ENCODE measurements at regions not wholly inside any gene's neighbourhood (a gene's known extent, or its start where the extent isn't known, plus 50 kb on each side); places are given as distances from the start of the nearest gene placed in this dataset.

DNA sequence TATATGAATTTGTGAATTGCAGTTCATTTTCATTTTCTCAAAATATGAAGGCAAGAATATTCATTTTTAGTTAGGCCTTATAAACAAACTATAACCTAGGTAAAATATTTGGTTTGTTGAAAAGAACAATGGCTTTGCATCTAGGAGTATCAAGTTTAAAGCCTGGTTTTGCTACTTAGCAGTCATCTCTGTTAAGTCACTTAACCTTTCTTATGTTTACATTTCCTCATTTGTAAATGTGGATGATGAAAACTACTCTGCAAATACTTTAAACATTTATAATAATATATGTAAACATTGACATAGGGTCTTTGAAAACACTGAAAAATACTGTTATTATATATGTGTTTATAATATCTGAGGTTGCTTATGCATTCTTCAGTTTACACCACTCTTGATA is 135.5 kb downstream of the CENPW start:
- no peak overlapping the region for H3K27ac Mint-ChIP-seq
- H3K36me3 Mint-ChIP-seq = no peaks in the 10 kb centered on the region
- H3K27me3 Mint-ChIP-seq = no peaks in the 10 kb centered on the region
- no peaks in the 10 kb centered on the region for H3K9me3 Mint-ChIP-seq
- CTCF ChIA-PET = no interaction called here
- H3K4me3 Mint-ChIP-seq = no peak overlapping the region
- intact Hi-C loops (cut with micrococcal nuclease) = no loop called here
- POLR2A ChIA-PET = no interaction called here
- no peak for DNase-seq
- no peaks in the 10 kb centered on the region for H3K4me1 Mint-ChIP-seq (ENCODE audit: low read depth)

DNA sequence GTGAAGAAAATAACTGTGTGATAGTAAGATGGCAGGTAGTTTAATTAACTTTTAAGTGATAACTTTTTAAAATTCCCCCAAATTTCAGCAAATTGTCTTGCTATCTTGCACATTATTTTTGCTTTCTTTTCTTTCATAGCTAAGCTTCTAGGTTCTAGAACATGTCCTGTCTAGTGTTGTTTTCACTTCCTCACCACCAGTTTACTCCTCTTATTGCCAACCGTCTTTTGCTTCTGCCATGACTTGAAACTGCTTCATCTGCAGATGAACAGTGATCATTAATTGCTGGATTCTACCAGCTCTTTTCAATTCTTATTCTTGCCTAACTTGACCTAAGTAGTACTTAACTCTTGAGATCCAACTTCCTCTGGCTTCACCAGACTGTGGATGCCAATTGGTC is 137.8 kb downstream of the CENPW start:
- CTCF ChIA-PET = no interaction called here
- POLR2A ChIA-PET = no interaction called here

DNA sequence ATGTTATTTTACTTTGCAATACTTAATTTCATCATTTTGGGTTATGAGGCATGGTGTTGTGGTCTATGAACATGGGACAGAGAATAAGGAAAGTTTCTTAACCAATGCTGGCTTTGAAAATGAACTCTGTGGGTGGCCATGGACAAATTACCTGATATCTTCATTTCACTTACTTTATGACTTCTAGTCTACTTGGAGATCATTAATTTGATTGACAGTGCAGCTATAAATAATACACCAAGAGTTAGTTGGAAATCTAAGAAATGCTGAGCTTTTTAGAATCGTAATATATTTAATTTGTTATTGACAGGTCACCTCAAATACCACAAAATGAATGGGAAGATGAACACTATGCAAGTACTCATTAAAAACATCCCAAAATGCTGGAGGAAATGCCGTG is 140.4 kb downstream of the CENPW start:
- no peak overlapping the region for H3K27ac Mint-ChIP-seq
- CTCF ChIA-PET = no interaction called here
- no peak overlapping the region for H3K4me3 Mint-ChIP-seq
- POLR2A ChIA-PET = no interaction called here
- intact Hi-C loops (cut with micrococcal nuclease) = no loop called here
- H3K4me1 Mint-ChIP-seq (ENCODE audit: low read depth) = no peaks in the 10 kb centered on the region
- no peaks in the 10 kb centered on the region for H3K27me3 Mint-ChIP-seq
- H3K36me3 Mint-ChIP-seq = no peaks in the 10 kb centered on the region
- H3K9me3 Mint-ChIP-seq = no peaks in the 10 kb centered on the region
- no peak for DNase-seq

More for the DNA sequence above, 137.8 kb downstream of the CENPW start:
- no peak overlapping the region for H3K27ac Mint-ChIP-seq
- H3K4me3 Mint-ChIP-seq = no peak overlapping the region
- no peaks in the 10 kb centered on the region for H3K9me3 Mint-ChIP-seq
- intact Hi-C loops (cut with micrococcal nuclease) = no loop called here
- H3K27me3 Mint-ChIP-seq = no peaks in the 10 kb centered on the region
- no peaks in the 10 kb centered on the region for H3K4me1 Mint-ChIP-seq (ENCODE audit: low read depth)
- H3K36me3 Mint-ChIP-seq = no peaks in the 10 kb centered on the region
- no peak for DNase-seq

DNA sequence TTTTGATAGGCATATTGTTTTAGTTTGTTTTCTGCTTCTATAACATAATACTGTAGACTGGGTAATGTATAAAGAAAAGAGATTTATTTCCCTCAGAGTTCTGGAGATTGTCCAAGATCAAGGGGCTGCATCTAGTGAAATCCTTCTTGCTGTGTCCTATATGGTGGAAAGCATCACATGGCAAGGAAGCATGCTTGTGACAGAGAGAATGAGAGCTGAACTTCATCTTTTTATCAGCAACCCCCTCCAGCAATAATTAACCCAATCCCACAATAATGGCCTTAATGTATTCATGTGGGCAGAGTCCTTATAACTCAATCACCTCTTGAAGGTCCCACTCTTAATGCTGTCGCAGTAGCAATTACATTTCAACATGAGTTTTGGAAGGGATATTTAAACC is 141.4 kb downstream of the CENPW start:
- Mint-ChIP-seq H3K36me3 (no peaks in the 10 kb centered on the region), H3K4me1 (ENCODE audit: low read depth) (no peaks in the 10 kb centered on the region), H3K4me3 (no peak overlapping the region), H3K27me3 (no peaks in the 10 kb centered on the region), H3K9me3 (no peaks in the 10 kb centered on the region), H3K27ac (no peak overlapping the region)
- ChIA-PET POLR2A (no interaction called here), CTCF (no interaction called here)
- intact Hi-C loops (cut with micrococcal nuclease) = no loop called here
- no peak for DNase-seq

DNA sequence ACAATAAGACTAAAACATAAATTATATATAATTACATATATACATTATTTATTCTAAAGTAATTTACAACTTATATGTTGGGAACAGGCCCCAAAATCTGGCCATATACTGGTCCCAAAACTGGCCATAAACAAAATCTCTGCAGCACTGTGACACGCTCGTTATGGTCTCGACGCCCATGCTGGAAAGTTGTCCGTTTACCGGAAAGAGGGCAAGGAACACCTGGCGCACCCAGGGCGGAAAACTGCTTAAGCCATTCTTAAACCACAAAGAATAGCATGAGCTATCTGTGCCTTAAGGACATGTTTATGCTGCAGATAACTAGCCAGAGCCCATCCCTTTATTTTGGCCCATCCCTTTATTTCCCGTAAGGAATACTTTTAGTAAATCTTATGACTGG is 164.9 kb downstream of the CENPW start:
- Mint-ChIP-seq H3K27ac (no peak overlapping the region), H3K4me3 (no peak overlapping the region), H3K9me3 (peaks cover 8% of the 10 kb centered on the region), H3K27me3 (no peaks in the 10 kb centered on the region), H3K36me3 (no peaks in the 10 kb centered on the region), H3K4me1 (ENCODE audit: low read depth) (no peaks in the 10 kb centered on the region)
- intact Hi-C loops (cut with micrococcal nuclease) = no loop called here
- CTCF ChIA-PET = no interaction called here
- no peak for DNase-seq
- POLR2A ChIA-PET = no interaction called here

DNA sequence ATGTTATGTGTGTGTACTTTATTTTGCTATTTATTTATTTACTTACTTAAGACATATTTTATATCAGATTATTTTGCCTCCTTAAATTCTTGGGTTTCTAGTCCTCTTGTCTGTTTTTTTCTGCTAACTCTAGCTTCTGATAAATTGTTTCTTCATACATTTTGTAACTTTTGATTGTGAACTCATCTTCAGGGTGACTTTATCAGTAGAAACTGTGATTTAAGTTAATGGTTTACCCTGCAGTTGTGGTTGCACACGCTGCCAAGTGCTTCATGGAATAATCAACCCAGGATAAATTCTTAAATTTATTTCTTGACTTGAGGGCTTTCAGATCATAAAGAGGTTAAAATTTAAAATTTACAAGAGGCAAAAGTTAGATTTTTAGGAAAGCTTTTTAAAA is 173.3 kb downstream of the CENPW start:
- DNase-seq = no peak
- CTCF ChIA-PET = no interaction called here
- intact Hi-C loops (cut with micrococcal nuclease) = no loop called here
- POLR2A ChIA-PET = no interaction called here
- H3K27me3 Mint-ChIP-seq = no peaks in the 10 kb centered on the region
- no peak overlapping the region for H3K27ac Mint-ChIP-seq
- H3K4me3 Mint-ChIP-seq = no peak overlapping the region
- H3K9me3 Mint-ChIP-seq = peaks cover 6% of the 10 kb centered on the region
- no peaks in the 10 kb centered on the region for H3K36me3 Mint-ChIP-seq
- no peaks in the 10 kb centered on the region for H3K4me1 Mint-ChIP-seq (ENCODE audit: low read depth)

DNA sequence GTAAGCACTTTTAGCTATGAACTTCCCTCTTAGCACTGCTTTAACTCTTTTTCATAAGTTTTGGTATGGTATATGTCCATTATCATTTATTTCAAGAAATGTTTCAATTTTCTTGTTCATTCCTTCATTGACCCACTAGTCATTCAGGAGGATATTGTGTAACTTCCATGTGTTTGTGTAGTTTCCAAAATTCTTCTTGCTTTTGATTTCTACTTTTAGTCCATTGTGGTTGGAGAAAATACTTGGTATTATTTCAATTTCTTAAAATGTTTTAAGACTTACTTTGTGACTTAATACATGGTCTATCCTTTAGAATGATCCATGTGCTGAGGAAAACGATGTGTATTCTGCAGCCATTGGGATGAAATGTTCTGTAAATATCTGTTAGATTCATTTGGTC is 176.5 kb downstream of the CENPW start:
- Mint-ChIP-seq H3K9me3 (peaks cover 4% of the 10 kb centered on the region), H3K4me3 (no peak overlapping the region), H3K4me1 (ENCODE audit: low read depth) (no peaks in the 10 kb centered on the region), H3K27me3 (no peaks in the 10 kb centered on the region), H3K36me3 (no peaks in the 10 kb centered on the region), H3K27ac (no peak overlapping the region)
- ChIA-PET POLR2A (no interaction called here), CTCF (no interaction called here)
- intact Hi-C loops (cut with micrococcal nuclease) = no loop called here
- DNase-seq = no peak

DNA sequence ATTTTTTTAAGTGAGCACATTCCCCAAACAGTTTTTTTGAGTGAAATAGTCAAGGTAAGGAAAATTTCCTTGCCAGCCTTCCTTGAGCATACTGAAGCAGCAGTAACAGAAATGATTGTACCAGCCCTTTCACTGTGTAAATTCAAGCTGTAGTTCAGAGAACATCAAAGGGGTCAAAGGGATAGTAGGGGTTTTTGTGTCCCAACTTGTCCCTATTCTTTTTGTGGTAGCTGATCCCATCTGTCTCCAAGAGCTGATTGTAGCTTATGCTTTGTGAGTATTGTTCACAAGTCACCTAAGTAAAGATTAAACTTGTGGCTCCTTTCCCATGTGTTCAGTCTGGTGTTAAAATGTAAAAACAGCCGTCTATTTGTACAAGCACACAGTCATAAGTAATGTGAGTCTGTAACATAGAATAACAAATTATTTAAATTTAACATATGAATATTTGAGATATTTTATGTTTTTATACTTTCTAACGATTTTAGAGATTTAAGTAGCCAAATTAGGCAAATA is 185.0 kb downstream of the CENPW start:
- Mint-ChIP-seq H3K4me3 (no peak overlapping the region), H3K27ac (no peak overlapping the region), H3K36me3 (no peaks in the 10 kb centered on the region), H3K4me1 (ENCODE audit: low read depth) (no peaks in the 10 kb centered on the region), H3K9me3 (peaks cover 4% of the 10 kb centered on the region), H3K27me3 (peaks cover 3% of the 10 kb centered on the region)
- DNase-seq = no peak
- ChIA-PET POLR2A (no interaction called here), CTCF (no interaction called here)
- intact Hi-C loops (cut with micrococcal nuclease) = no loop called here

DNA sequence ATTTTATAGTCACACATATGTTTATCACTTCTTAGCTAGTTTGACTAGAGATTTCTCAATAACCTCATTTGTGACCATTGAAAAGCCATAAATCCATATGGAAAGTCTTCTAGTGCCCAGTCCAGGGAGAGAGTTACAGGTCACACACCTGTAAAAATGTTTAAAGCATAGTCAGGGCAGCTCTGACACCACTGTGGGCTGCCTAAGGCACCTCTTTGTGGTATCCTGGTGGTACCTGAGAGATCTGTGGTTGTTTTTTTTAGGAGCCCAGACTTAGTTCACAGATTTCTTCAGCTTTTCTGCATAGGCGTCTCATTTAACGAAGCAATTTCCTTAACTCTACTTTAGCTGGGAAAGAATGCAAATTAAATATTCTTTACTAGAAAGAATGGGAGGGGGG is 186.6 kb downstream of the CENPW start:
- DNase-seq = no peak
- Mint-ChIP-seq H3K27ac (no peak overlapping the region), H3K4me1 (ENCODE audit: low read depth) (no peaks in the 10 kb centered on the region), H3K27me3 (peaks cover 3% of the 10 kb centered on the region), H3K9me3 (no peaks in the 10 kb centered on the region), H3K4me3 (no peak overlapping the region), H3K36me3 (no peaks in the 10 kb centered on the region)
- ChIA-PET CTCF (no interaction called here), POLR2A (no interaction called here)
- intact Hi-C loops (cut with micrococcal nuclease) = no loop called here

DNA sequence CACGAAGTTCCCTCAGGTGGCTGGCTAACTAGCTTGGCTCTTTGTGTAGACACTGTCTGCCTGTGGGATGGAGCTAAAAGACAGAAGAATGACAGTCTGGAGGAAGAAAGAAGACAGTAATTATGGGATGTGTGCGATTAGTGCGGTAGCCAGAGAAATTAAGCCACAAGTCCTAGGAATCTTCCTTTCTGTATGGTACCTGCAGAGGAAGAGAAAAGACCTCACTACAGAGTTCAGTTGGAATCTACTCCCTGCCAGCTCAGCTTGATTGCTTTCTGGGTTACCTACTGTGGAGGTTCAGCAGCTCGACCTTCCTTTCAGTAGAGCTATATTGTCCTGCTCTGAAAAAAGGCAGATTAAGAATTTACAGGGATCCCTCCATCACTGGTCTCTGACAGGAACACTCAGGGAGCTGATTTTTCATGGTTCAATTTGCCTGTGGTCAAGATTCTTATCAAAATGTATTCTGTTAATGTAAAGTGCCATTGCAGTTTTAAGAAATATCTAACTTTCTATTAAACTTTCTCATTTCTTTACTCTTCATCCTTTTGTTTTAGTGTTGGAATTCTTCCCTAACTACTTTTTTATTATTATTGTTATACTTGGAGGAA is 187.2 kb downstream of the CENPW start:
- Mint-ChIP-seq H3K36me3 (no peaks in the 10 kb centered on the region), H3K4me3 (no peak overlapping the region), H3K4me1 (ENCODE audit: low read depth) (no peaks in the 10 kb centered on the region), H3K27me3 (peaks cover 3% of the 10 kb centered on the region), H3K27ac (no peak overlapping the region), H3K9me3 (no peaks in the 10 kb centered on the region)
- POLR2A ChIA-PET = no interaction called here
- intact Hi-C loops (cut with micrococcal nuclease) = no loop called here
- CTCF ChIA-PET = no interaction called here
- DNase-seq = no peak

DNA sequence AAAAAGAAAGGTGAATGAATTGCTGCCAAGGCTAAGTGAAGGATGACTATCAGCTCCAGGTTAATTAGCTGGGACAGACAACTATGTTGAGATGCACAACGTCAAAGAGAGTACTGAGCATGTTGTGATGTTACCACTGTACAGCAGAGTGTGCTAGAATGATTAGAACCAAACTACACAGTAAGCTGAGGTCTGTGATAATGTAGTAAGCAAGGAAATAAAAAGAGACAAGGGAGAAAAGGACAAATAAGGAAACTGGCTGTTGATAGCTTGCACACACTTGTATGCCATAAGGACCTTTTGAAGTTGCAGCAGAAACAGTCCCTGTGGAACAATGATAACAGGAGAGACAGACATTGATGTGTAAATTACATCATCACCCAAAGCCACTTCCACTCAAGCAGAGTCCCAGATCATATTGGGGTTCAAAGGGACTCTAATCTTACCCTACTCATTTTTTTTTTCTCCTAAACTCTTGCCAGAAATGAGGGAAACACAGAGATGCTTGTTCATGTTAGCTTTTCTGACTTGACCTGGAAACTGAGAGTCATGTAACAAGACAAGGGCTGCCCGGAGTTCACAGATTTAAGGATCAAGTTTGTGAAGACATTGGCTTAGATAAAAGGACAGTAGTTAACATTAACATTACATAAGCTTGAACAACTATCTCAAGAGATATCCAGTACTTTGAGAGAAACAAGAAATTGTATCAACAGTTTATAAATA is 189.9 kb downstream of the CENPW start:
- Mint-ChIP-seq H3K27ac (no peak overlapping the region), H3K4me1 (ENCODE audit: low read depth) (no peaks in the 10 kb centered on the region), H3K27me3 (peaks cover 3% of the 10 kb centered on the region), H3K36me3 (no peaks in the 10 kb centered on the region), H3K4me3 (no peak overlapping the region), H3K9me3 (no peaks in the 10 kb centered on the region)
- ChIA-PET CTCF (no interaction called here), POLR2A (no interaction called here)
- DNase-seq = no peak
- intact Hi-C loops (cut with micrococcal nuclease) = no loop called here

DNA sequence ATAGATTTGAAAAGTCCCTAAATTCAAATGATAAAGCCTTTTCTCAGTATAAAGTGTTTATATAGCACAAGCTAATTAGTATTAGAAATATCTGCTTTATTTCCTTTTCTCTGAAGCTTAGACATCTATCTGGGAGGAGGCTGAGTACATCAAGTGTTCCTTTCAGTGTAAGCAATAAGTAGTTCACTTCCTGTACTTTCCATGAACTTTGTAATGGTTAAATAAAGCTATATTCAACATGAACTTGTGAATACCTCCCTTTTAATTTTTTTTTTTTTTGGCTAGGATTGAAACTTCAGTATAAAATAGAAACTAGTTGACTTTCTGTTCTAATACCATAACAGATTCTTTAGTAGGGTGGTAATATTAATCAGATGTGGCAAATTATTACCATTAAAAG is 190.9 kb downstream of the CENPW start:
- no peaks in the 10 kb centered on the region for H3K9me3 Mint-ChIP-seq
- no peak overlapping the region for H3K4me3 Mint-ChIP-seq
- no peaks in the 10 kb centered on the region for H3K36me3 Mint-ChIP-seq
- DNase-seq = no peak
- intact Hi-C loops (cut with micrococcal nuclease) = no loop called here
- ChIA-PET POLR2A (no interaction called here), CTCF (no interaction called here)
- H3K4me1 Mint-ChIP-seq (ENCODE audit: low read depth) = no peaks in the 10 kb centered on the region
- H3K27ac Mint-ChIP-seq = no peak overlapping the region
- peaks cover 3% of the 10 kb centered on the region for H3K27me3 Mint-ChIP-seq

DNA sequence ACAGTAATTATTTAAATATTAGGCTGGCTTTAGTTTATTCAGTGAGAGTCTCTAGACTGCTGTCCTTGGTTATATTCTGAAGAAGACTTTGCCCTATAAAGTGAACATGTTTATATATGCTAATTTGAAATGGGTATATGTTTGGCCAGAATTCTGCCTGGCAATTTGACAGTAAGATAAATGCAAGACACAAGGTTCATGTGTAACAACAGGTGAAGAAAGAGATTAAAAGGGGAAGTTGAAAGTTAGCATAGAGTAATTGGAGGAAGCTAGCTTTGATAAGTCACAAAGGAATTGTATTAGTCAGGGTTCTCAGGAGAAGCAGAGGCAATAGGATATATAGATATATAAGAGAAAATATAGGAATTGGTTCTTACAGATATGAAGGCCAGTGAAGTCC is 191.4 kb downstream of the CENPW start:
- no peak for DNase-seq
- intact Hi-C loops (cut with micrococcal nuclease) = no loop called here
- H3K27ac Mint-ChIP-seq = no peak overlapping the region
- H3K36me3 Mint-ChIP-seq = no peaks in the 10 kb centered on the region
- H3K4me3 Mint-ChIP-seq = no peak overlapping the region
- POLR2A ChIA-PET = no interaction called here
- H3K9me3 Mint-ChIP-seq = no peaks in the 10 kb centered on the region
- H3K4me1 Mint-ChIP-seq (ENCODE audit: low read depth) = no peaks in the 10 kb centered on the region
- H3K27me3 Mint-ChIP-seq = peaks cover 3% of the 10 kb centered on the region
- CTCF ChIA-PET = no interaction called here
